Stimulated activated CD8-positive, alpha-beta memory T cell treated with anti-CD3 and anti-CD28 coated beads, Interleukin-2, amount 100 ng/mL, for 1 hour (primary cell): ENCODE measurements at regions not wholly inside any gene's neighbourhood (a gene's known extent, or its start where the extent isn't known, plus 50 kb on each side); places are given as distances from the start of the nearest gene placed in this dataset.
"Not testable (repeated sequence)": the region's sequence is repeated elsewhere in the genome, so short reads cannot be mapped to it uniquely, and the experiment has no call there.

Source experiments
- DNase-seq, 2 donors: peaks; one replicate each; pipeline ENCODE4 v3.0.0-alpha.2; 2020; ENCODE audit warnings: low read depth in 2 of 2

DNA sequence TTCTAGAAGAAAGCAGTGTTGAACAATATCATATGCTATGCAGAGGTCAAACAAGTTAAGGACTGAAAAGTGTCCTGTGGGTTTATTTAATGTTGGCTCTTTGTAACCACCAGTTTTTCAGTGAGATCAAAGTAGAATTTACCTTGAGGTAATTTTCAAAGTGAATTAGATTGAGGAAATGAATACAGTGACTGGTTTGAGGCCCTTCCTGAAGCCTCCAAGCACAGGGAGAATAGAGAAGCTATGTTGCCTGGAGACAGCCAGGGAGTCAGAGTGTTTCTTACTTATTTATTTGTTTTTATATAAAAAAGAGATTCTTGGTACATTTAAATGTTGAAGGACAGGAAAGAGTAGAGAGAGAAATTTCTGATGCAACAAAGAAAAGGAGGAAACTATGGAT lies 954.3 kb upstream of the SPRY2 start:
- no peak for DNase-seq

DNA sequence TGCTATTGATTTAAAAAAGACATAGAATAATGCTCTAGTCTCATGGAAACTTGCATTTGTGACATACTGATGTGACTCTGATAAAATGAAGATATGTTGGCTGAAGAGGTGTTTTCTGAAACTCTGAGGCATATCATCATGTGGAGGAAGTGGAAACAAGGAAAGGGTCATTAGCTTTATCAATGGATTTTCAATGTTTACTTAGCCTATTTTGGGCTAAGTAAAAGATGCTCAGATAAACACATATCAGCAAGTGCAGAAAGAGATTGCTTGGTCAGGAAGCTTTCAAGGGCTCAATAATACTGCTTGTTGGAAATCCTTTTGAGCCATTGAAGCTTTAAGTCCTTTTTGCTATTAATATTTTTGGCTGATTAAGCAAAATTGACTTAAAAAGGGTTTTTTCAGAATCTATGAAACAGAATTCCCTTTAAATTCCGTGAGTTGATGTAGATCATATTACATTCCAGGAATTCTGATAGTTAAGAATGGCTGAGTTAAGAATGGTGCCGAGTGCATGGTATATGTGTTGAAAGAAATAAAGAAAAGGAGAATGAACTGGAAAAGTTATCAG lies 952.8 kb upstream of the SPRY2 start:
- DNase-seq: no peak

GRCh38 chr13:81283561-81283960 lies 942.6 kb upstream of the SPRY2 start:
- DNase-seq: no peak

DNA sequence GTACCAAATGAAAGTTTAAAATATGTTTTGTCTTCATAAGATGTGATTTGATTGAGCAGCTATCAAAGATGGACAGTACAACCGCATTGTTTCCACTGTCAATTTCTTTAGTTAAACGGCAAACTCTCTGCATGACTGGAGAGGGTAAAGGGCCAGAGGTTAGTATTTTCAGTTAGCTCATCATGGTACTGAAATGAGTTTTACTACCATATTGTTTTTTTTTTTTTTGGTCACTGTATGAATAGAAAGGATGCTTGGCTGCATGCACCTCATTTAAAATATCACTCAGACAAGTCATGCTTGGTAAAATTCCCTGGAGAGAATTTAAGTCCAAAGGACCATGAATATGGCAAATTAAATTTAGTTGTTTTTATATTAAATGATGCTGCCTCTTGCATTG lies 942.1 kb upstream of the SPRY2 start:
- no peak for DNase-seq

- DNase-seq: no peak
Measured at GRCh38 chr13:81275666-81276258, 934.8 kb upstream of the SPRY2 start.

- DNase-seq: no peak
Measured at GRCh38 chr13:81247711-81248110, 906.8 kb upstream of the SPRY2 start.

GRCh38 chr13:81246556-81246955 lies 905.6 kb upstream of the SPRY2 start:
- DNase-seq: no peak

GRCh38 chr13:81244011-81244410 lies 903.1 kb upstream of the SPRY2 start:
- DNase-seq: no peak

DNA sequence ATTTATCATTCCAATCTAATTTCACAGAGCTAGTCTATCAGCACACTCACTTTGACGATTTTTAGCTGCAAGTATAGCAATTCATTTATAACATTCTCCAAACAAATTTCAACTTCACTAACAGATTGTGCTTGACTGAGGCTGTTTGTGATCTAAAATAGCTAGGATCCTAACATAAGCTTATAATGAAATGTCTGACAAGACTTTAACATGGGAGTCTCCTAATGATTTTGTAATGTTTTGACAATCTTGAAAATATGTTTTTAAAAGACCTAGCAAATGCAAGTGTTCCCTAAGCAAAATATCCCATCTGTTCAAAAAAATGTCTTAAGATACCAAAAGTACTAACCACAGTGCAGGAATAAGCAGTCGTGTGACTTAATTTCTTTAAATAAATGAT lies 889.5 kb upstream of the SPRY2 start:
- DNase-seq: no peak

DNA sequence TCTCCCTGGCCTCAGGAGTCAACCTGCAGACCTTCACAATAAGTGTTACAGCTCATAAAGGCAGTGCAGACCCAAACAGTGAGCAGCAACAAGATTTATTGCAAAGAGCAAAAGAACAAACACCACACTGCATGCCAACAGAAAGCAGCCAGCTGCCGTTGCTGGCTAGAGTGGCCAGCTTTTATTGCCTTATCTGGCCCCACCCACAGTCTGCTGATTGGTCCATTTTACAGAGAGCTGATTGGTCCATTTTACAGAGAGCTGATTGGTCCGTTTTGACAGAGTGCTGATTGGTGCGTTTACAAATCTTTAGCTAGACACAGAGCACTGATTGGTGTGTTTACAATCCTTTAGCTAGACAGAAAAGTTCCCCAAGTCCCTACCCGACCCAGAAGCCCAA lies 885.9 kb upstream of the SPRY2 start:
- not testable (repeated sequence) for DNase-seq

DNA sequence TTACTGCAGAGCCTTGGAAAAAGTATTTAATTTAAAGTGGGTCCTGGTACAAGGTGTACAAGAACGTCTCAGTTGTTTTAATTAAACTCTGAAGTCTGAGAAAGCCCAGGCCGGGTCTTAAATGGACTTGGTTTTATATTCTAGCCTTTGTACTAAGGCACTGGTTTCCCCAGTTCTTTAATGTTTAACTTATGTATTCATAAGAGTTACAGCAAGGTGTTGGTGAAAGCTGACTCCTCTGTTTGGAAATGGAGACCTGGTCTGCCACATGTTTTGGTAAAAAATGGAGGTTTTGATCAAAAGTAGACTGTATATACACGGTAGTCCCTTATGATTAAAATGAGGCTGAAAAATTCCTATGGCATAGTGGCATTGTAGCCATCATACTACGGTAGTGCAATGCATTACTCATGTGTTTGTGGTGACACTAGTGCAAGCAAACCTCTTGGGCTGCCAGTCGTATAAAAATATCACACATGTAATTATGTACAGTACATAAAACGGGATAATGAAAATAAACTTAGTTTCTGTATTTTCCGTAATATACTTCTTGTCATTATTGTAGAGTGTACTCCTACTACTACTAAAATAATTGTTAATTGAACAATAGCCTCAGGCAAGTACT lies 883.4 kb upstream of the SPRY2 start:
- no peak for DNase-seq

- no peak for DNase-seq
Measured at GRCh38 chr13:81223778-81224177, 882.9 kb upstream of the SPRY2 start.

DNA sequence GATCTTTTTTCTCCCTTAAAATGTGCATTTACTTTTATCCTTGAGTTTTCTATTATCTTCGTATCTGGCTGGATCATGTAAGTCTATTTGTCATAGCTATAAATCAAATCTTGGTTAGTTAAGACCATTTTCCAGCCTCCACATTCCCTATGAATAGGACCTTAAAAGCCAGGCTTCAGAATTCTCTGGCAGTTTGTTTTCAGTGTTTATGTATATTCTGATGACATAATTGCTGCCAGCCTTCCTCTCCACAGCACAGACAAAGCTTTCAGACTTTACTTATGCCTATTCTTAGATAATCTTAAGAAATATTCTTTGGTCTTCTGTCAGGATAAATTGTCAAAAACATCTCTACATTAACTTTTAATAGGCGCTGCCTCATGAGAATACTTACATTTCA lies 870.8 kb upstream of the SPRY2 start:
- no peak for DNase-seq

DNA sequence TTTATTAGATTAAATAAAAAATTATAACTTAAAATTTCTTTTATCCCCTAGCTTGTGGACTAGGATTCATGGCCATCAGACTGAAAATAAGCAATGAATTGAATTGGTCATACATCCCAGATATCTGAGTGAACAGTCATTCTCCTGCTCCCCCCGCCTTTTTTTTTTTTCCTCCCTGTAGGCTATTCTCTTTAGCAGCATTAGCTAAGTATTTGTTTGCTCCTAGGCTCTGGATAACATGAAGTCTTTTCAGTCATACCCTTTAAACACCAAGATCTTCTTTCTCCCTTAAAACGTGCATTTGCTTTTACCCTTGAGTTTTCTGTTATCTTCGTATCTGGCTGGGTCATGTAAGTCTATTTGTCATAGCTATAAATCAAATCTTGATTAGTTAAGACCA lies 866.7 kb upstream of the SPRY2 start:
- DNase-seq: no peak

- DNase-seq: no peak
Measured at GRCh38 chr13:81207231-81207630, 866.3 kb upstream of the SPRY2 start.

GRCh38 chr13:81203783-81204182 lies 862.9 kb upstream of the SPRY2 start:
- DNase-seq: no peak

DNA sequence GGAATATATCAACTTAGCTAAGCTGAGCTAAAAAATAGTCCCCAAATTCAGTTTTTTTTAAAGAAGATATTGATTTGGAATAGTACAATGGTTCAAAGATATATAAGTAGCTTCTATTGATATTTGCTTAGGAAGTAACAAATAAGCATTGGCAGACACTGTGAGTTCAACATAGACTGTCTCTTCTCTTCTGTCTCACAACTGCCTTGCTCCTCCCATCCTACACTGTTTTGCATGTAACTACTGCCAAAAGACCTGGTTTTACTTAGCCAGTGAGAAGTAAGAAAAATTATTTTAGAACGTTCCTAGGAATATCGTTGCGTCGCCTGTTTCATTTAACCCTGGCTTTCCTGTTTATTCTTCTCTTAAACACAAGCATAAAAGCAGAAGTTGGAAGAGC lies 859.0 kb upstream of the SPRY2 start:
- DNase-seq: no peak

DNA sequence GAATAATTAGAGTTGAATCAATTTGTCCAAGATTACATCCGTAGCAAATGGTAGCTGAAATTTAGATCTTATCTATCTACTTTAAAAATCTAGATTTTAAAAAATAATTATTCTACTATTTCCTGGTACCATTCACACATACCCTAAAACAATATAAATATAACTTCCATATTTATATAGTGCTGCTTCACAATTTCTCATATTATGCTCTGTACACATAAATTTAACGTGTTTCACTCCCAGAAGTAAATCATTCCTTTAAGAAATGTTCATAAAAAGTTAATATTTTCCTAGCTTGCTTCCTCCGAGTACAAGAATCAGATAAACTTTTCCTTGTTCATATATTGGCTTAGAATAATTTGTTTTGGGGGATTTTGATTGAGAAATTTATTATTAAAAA lies 857.0 kb upstream of the SPRY2 start:
- DNase-seq: no peak

GRCh38 chr13:81197483-81197882 lies 856.6 kb upstream of the SPRY2 start:
- DNase-seq: no peak

GRCh38 chr13:81194362-81194761 lies 853.4 kb upstream of the SPRY2 start:
- no peak for DNase-seq

- DNase-seq: no peak
Measured at GRCh38 chr13:81184556-81185265, 843.8 kb upstream of the SPRY2 start.

- no peak for DNase-seq
Measured at GRCh38 chr13:81172603-81173002, 831.7 kb upstream of the SPRY2 start.

GRCh38 chr13:81171065-81171647 lies 830.2 kb upstream of the SPRY2 start:
- no peak for DNase-seq
